Hematopoietic multipotent progenitor cell treated with erythropoietin and hydrocortisone succinate and interleukin-3 and kit ligand, for 4 days (in vitro differentiated cells): ENCODE measurements at regions not wholly inside any gene's neighbourhood (a gene's known extent, or its start where the extent isn't known, plus 50 kb on each side); places are given as distances from the start of the nearest gene placed in this dataset.
"Not testable (repeated sequence)": the region's sequence is repeated elsewhere in the genome, so short reads cannot be mapped to it uniquely, and the experiment has no call there.

Experiments
- DNase-seq: peaks from one replicate; pipeline ENCODE4 v3.0.0-alpha.2; 2015

GRCh38 chr16:64718486-64718885 lies 403.4 kb downstream of the CDH11 start:
- no peak for DNase-seq

- DNase-seq: no peak
Observed at GRCh38 chr16:64717871-64718270, 404.0 kb downstream of the CDH11 start.

DNA sequence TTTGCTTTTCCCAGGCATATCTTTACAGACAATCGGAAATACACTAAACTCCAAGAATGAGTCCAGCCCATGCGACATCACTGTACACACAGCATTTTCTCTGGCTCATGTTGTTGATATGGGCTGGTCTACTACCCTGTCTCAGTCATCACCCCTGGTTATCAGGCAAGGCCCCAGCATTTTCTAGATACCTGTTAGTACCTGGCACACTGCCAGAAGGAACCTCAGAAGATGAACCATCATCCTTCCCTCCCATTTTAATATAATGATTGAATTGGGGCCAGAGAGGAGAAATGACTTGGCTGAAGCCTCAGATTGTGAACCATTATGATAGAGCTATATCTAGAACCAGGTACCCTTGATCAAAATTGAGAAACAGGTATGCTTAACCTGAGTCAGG lies 406.2 kb downstream of the CDH11 start:
- DNase-seq: no peak

GRCh38 chr16:64712026-64712425 lies 409.8 kb downstream of the CDH11 start:
- DNase-seq: no peak

GRCh38 chr16:64711596-64711995 lies 410.3 kb downstream of the CDH11 start:
- DNase-seq: no peak

GRCh38 chr16:64711026-64711425 lies 410.8 kb downstream of the CDH11 start:
- no peak for DNase-seq

DNA sequence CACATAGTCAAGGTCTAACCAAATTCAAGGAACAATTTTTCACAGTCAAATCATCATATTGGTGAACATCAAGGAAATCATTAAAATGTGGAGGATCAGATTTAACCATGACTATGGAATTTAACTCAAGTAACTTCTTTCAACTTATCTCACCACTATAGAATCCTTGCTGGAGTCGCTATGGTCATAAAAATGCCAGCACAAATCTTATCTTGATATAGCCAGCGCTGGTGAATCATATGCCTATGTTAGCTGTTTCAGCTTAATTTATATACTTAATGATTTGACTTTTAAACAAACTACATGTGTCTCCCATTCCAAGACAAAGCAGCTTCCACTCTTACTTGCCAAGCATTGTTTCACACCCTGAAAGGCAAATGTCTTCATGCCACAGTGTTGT lies 416.4 kb downstream of the CDH11 start:
- no peak for DNase-seq

GRCh38 chr16:64704386-64704785 lies 417.5 kb downstream of the CDH11 start:
- DNase-seq: no peak

- no peak for DNase-seq
Observed at GRCh38 chr16:64702415-64702814, 419.4 kb downstream of the CDH11 start.

DNA sequence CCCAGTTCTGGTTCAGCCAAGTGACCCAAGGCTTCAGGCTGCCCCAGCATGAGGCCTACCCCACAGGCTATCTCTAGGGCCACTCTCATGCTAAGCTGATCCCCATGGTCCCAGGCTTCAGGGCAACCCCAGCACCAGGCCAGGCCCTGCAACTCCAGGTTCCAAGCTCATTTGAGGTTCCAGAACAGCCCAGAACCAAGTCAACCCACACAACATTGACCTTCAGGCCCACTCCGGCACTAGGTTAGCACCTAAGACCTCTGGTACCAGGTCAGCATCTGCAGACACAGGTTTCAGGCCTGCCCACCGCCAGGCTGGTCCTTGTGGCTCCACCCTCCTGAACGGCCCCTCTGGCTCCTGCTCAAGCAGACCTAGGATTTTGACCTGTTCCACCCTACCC lies 421.2 kb downstream of the CDH11 start:
- no peak for DNase-seq

- DNase-seq: no peak
Observed at GRCh38 chr16:64696866-64697265, 425.0 kb downstream of the CDH11 start.

GRCh38 chr16:64695684-64696083 lies 426.2 kb downstream of the CDH11 start:
- no peak for DNase-seq

- no peak for DNase-seq
Observed at GRCh38 chr16:64693946-64694345, 427.9 kb downstream of the CDH11 start.

- DNase-seq: no peak
Observed at GRCh38 chr16:64687786-64688185, 434.1 kb downstream of the CDH11 start.

DNA sequence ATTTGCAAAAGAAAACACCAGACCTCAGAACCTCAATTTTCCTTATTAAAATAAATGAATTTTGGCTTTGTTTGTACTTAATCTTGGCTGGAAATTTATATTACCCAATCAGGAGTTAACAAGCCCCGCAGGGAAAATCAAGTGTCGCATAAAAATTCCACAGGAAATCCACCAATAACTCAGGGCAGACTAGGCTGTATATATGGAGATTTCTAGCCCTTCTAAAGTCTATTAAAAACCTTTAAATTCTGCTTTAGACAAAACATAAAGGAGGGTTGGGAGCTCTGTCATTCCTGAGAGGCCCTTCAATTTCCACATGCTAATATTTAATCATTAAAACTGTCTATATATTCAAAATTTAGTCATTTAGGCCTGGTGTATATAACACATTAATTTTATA lies 434.7 kb downstream of the CDH11 start:
- DNase-seq: no peak

DNA sequence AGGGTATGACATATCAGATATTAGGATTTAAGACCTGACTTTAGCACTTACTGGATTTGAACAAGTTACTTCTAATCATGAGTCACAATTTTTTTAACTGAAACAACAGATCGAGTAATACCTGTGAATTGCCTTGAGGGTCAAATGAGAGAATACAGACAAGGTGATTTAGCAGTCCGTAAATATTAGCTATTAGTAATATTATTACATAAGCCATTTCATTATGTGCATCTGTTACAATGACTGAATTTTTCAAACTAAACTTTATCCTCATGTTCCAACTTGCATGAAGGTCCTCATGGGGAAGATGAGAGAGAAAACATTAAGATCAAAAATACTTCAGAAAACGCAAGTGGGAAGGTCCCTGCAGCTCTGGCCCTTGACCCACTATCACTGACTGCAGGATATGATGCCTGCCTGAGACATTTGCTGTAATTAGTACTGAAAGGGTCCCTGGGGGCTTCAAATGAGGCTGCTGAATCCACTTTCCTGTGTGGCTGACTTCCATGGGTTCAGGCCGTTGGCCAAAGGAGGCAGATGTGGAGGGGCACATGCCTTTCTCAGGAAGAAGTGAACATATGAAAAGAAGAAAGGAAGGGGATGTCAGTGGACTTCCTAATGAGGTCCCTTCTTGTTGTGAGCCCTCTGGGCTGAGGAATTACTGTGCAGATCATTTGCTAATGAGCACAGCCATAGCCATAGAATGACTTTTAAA lies 441.7 kb downstream of the CDH11 start:
- DNase-seq: no peak

DNA sequence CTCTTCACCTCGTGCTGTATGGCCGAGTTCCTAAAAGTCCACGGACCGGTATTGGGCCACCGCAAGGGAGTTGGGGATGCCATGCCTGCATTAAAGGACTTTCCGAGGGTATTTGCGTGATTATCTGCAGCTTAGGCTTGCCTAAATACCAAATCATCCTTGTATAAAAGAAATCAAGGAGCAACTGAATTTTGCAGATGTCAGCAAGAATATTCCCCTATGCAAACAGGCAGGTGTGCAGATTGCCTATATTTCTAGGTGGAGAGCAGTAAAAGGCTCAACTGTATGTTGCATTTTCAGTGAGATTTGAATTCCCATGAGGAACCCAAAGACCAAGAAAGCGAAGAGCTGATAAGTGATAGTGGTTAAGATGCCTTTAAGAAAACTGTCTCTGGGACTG lies 452.3 kb downstream of the CDH11 start:
- DNase-seq: no peak

- no peak for DNase-seq
Observed at GRCh38 chr16:64667334-64667877, 454.5 kb downstream of the CDH11 start.

DNA sequence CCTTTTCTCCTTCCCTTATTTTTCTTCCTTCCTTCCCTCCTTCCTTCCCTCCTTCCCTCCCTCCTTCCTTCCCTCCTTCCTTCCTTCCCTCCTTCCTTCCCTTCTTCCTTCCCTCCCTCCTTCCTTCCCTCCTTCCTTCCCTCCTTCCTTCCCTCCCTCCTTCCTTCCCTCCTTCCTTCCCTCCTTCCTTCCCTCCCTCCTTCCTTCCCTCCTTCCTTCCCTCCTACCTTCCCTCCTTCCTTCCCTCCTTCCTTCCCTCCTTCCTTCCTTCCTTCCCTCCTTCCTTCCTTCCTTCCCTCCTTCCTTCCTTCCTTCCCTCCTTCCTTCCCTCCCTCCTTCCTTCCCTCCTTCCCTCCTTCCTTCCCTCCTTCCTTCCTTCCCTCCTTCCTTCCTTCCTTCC lies 459.6 kb downstream of the CDH11 start:
- DNase-seq: not testable (repeated sequence)

GRCh38 chr16:64659866-64660265 lies 462.0 kb downstream of the CDH11 start:
- no peak for DNase-seq

DNA sequence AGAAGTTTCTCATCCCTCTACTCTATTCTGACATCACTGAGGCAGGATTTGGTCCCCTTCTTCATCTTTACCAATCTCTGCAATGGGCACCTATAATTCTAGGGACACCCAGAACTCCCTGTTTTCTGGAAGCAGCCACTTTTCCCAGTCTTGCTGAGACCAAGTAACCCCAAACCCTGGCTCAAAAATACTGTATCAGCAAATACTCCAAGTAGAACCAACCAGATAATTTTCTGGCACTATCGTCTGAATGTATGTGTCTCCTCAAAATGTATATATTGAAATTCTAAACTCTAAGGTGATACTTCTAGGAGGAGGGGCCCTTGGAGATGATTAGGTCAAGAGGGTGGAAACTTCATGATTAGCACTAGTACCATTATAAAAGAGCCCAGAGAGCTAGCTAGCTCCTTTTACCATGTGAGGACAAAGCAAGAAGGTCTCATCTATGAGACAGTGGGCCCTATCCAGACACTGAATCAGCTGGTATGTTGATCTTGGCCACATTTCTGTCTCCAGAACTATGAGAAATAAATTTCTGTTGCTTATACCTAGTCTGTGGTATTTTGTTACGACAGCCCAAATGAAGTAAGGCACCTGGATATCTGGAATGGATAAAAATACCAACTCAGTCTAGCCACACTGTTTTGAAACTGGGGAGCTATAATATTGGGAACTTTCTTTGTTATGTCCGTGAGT lies 464.4 kb downstream of the CDH11 start:
- no peak for DNase-seq

DNA sequence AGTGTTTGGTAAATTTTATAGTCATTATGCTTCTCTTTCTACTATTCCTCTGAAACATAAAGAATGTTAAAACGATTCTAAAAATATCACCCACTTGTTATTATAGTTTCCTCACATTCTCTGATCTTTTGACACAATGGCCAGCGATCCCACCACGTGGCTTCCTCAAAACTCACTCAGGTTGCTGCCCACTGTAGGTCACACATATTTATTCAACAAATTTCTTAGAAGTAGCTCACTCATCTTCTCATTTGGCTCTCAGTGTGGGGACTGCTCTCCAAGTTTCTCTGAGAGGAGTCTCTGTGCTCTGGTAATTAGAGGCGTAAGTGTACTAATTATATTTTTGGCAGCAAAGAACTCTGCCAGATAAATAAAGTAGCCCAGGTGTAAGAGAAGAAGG lies 465.4 kb downstream of the CDH11 start:
- DNase-seq: no peak

- DNase-seq: no peak
Observed at GRCh38 chr16:64654178-64654577, 467.7 kb downstream of the CDH11 start.

- no peak for DNase-seq
Observed at GRCh38 chr16:64648282-64648681, 473.6 kb downstream of the CDH11 start.

- DNase-seq: no peak
Observed at GRCh38 chr16:64641343-64641742, 480.5 kb downstream of the CDH11 start.
